ENCODE measurements at regions not wholly inside any gene's neighbourhood (a gene's known extent, or its start where the extent isn't known, plus 50 kb on each side); places are given as distances from the start of the nearest gene placed in this dataset.

DNA sequence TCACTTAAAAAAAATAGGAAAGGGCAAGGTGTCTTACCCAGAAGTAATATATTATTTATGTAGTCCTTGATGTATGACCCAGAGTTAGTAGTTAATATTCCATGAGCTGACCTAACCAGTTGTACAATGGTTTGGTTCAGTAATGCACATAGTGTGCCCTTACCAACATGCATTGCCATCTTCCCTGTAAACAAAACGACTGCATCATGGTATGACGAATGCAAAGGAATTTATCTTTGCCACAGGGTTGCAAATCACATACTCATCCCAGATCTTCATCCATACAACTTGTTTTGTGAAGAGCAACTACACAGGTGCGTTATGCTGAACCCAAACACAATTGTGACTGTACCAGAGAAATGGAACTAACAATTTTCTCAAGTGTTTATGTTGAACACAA is 68.9 kb upstream of the ZSWIM2 start:
- no peak overlapping the region for H3K27ac Mint-ChIP-seq
- H3K27me3 ChIP-seq (ENCODE audit: control insufficient read depth in 2 of 2, insufficient read depth in 2 of 2, low read length in 2 of 2) = no peaks in the 10 kb centered on the region
- peaks cover 2% of the 10 kb centered on the region for H3K4me1 Mint-ChIP-seq
- H3K27ac ChIP-seq (ENCODE audit: low read depth in 1 of 2, low read length in 2 of 2) = no peak overlapping the region
- H3K36me3 Mint-ChIP-seq = no peaks in the 10 kb centered on the region
- H3K9me3 ChIP-seq (replicated peaks in 1 of 2; ENCODE audit: control insufficient read depth in 1 of 2, insufficient read depth in 1 of 2, low read length in 2 of 2) = no peaks in the 10 kb centered on the region
- no peaks in the 10 kb centered on the region for H3K79me2 ChIP-seq (ENCODE audit: insufficient read depth, low read length)
- H3K9me3 Mint-ChIP-seq = peaks cover 0 to 4% (median 0%) of the 10 kb centered on the region in 7 donors
- no peak overlapping the region for H3K4me3 Mint-ChIP-seq
- H3K36me3 ChIP-seq (replicated peaks in 1 of 2; ENCODE audit: control insufficient read depth in 1 of 2, insufficient read depth in 2 of 2, low read length in 2 of 2) = no peaks in the 10 kb centered on the region
- no peaks in the 10 kb centered on the region for H4K20me1 ChIP-seq (ENCODE audit: insufficient read depth, low read length)
- no peaks in the 10 kb centered on the region for H3K27me3 Mint-ChIP-seq (ENCODE audit: low read depth in 3 of 3)
- H3K9ac ChIP-seq (ENCODE audit: insufficient read depth, low read length, poor library complexity, severe bottlenecking) = no peak overlapping the region
- intact Hi-C loops (cut with micrococcal nuclease) = no loop called here
- no peak overlapping the region for H2AFZ ChIP-seq (ENCODE audit: insufficient read depth, low read depth, low read length, poor library complexity, severe bottlenecking)
- DNase-seq = no peak
- no peak overlapping the region for H3K4me3 ChIP-seq (replicated peaks in 1 of 3; ENCODE audit: low read depth in 2 of 3, low read length in 3 of 3)
- no peak overlapping the region for H3K4me2 ChIP-seq (replicated peaks; ENCODE audit: extremely low read depth, low read length, poor library complexity, severe bottlenecking)
- TF ChIP-seq, protein P1, sequence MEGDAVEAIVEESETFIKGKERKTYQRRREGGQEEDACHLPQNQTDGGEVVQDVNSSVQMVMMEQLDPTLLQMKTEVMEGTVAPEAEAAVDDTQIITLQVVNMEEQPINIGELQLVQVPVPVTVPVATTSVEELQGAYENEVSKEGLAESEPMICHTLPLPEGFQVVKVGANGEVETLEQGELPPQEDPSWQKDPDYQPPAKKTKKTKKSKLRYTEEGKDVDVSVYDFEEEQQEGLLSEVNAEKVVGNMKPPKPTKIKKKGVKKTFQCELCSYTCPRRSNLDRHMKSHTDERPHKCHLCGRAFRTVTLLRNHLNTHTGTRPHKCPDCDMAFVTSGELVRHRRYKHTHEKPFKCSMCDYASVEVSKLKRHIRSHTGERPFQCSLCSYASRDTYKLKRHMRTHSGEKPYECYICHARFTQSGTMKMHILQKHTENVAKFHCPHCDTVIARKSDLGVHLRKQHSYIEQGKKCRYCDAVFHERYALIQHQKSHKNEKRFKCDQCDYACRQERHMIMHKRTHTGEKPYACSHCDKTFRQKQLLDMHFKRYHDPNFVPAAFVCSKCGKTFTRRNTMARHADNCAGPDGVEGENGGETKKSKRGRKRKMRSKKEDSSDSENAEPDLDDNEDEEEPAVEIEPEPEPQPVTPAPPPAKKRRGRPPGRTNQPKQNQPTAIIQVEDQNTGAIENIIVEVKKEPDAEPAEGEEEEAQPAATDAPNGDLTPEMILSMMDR (IDR thresholded peaks at IDR 0.05) = no peak
- 100% methylated on average over 2 of the region's 3 CpGs for WGBS (ENCODE audit: insufficient coverage)
- H3K4me1 ChIP-seq (ENCODE audit: control insufficient read depth in 1 of 2, insufficient read depth in 2 of 2, low read length in 2 of 2) = no peaks in the 10 kb centered on the region

DNA sequence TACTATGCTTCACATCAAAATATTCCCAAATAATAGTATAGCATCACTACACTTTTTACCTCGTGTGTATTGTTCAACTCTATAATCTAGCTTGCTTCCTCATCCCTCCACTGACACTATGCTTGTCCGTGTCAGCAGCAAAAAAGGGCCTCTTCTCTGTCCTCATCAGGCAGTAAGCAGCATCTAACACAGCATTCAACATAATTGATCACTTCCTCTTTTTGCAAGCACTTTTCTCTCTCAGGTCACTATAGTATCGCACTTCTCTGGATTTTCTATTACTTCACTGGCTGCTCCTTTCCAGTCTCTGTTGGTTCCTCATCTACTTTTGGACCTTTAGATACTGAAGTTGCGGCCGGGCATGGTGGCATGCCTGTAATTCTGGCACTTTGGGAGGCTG is 64.9 kb upstream of the ZSWIM2 start:
- H3K9me3 ChIP-seq (replicated peaks in 1 of 2; ENCODE audit: control insufficient read depth in 1 of 2, insufficient read depth in 1 of 2, low read length in 2 of 2) = no peaks in the 10 kb centered on the region
- H3K27ac Mint-ChIP-seq = no peak overlapping the region
- H3K4me3 ChIP-seq (replicated peaks in 1 of 3; ENCODE audit: low read depth in 2 of 3, low read length in 3 of 3) = no peak overlapping the region
- H3K4me1 Mint-ChIP-seq = peaks cover 2% of the 10 kb centered on the region
- H3K9me3 Mint-ChIP-seq = peaks cover 0 to 2% (median 0%) of the 10 kb centered on the region in 7 donors
- no peak overlapping the region for H3K4me3 Mint-ChIP-seq
- no peaks in the 10 kb centered on the region for H4K20me1 ChIP-seq (ENCODE audit: insufficient read depth, low read length)
- no peaks in the 10 kb centered on the region for H3K79me2 ChIP-seq (ENCODE audit: insufficient read depth, low read length)
- intact Hi-C loops (cut with micrococcal nuclease) = no loop called here
- no peak overlapping the region for H2AFZ ChIP-seq (ENCODE audit: insufficient read depth, low read depth, low read length, poor library complexity, severe bottlenecking)
- H3K27me3 ChIP-seq (ENCODE audit: control insufficient read depth in 2 of 2, insufficient read depth in 2 of 2, low read length in 2 of 2) = no peaks in the 10 kb centered on the region
- TF ChIP-seq, protein P1 (IDR thresholded peaks at IDR 0.05) = no peak
- no peak overlapping the region for H3K27ac ChIP-seq (ENCODE audit: low read depth in 1 of 2, low read length in 2 of 2)
- peaks cover 0 to 2% (median 0%) of the 10 kb centered on the region in 3 donors for H3K27me3 Mint-ChIP-seq (ENCODE audit: low read depth in 3 of 3)
- WGBS (ENCODE audit: insufficient coverage) = 9% methylated on average over 3 of the region's 5 CpGs
- peak in 2 of 3 donors; percentile 7 to 22 for DNase-seq
- H3K4me2 ChIP-seq (replicated peaks; ENCODE audit: extremely low read depth, low read length, poor library complexity, severe bottlenecking) = no peak overlapping the region
- no peaks in the 10 kb centered on the region for H3K4me1 ChIP-seq (ENCODE audit: control insufficient read depth in 1 of 2, insufficient read depth in 2 of 2, low read length in 2 of 2)
- no peaks in the 10 kb centered on the region for H3K36me3 ChIP-seq (replicated peaks in 1 of 2; ENCODE audit: control insufficient read depth in 1 of 2, insufficient read depth in 2 of 2, low read length in 2 of 2)
- H3K9ac ChIP-seq (ENCODE audit: insufficient read depth, low read length, poor library complexity, severe bottlenecking) = no peak overlapping the region
- no peaks in the 10 kb centered on the region for H3K36me3 Mint-ChIP-seq
